GM12878 (cell line): ENCODE measurements at regions not wholly inside any gene's neighbourhood (a gene's known extent, or its start where the extent isn't known, plus 50 kb on each side); places are given as distances from the start of the nearest gene placed in this dataset.

Experiments used
- ATAC-seq: fragments of 200-7000 bp; cut with Tn5 transposase; 3 replicates; pipeline ENCODE4 v1.9.1; 2020; ENCODE audit warnings: mild to moderate bottlenecking, moderate library complexity
- BruUV-seq: library from RNA; stranded (reverse); fragments of 400-500 nt; replicated peaks from 2 replicates; lab custom pipeline; 2021; lab: Mats Ljungman, UMichigan
- CTCF ChIA-PET: fragments of 300-600 bp; sonication (Branson Sonifier 250); formaldehyde crosslinking; extraction: SDS; loops from one replicate; lab custom pipeline; 2021; ENCODE audit warnings: inconsistent platforms; lab: Yijun Ruan, JAX
- POLR2A ChIA-PET: fragments of 350-600 bp; formaldehyde crosslinking; extraction: SDS; loops from one replicate; lab custom pipeline; 2021; ENCODE audit warnings: inconsistent platforms; lab: Charles Lee
- RAD21 ChIA-PET: fragments of 300-600 bp; sonication (Branson Sonifier 250); formaldehyde crosslinking; loops from one replicate; lab custom pipeline; 2023; ENCODE audit warnings: antibody characterized with exemption; ENCODE audit not compliant: unreplicated experiment; lab: Charles Lee
- SMC1A ChIA-PET: fragments of 300-600 bp; sonication (Branson Sonifier 250); formaldehyde crosslinking; loops from one replicate; lab custom pipeline; 2023; ENCODE audit not compliant: unreplicated experiment, uncharacterized antibody; lab: Charles Lee
- DNase-seq: peaks from one replicate; pipeline ENCODE4 v3.0.0-alpha.2; 2011; ENCODE audit warnings: low read depth, low spot score
- FAIRE-seq: peaks from 3 replicates; lab custom pipeline; 2011; peaks lifted over from hg19 to GRCh38; lab: Jason Lieb, UNC
- H2AFZ ChIP-seq: 2 replicates; pipeline ENCODE4 v1.6.0; 2011; ENCODE audit warnings: low read depth, low read length, control low read depth; ENCODE audit not compliant: control insufficient read depth
- H3K27ac ChIP-seq: 2 replicates; pipeline ENCODE4 v1.5.1; 2011; ENCODE audit warnings: control low read depth; ENCODE audit not compliant: control insufficient read depth, insufficient read depth
- H3K27me3 ChIP-seq, 2 experiments: replicated peaks in 1 of 2; 2 replicates each; pipeline versions ENCODE4 v1.6.0 to v1.6.1; 2011; ENCODE audit warnings: low read length in 1 of 2; ENCODE audit not compliant: control insufficient read depth in 2 of 2, insufficient read depth in 2 of 2
- H3K36me3 ChIP-seq, 2 experiments: 2 replicates each; pipeline ENCODE4 v1.5.1; 2011; ENCODE audit warnings: low read length in 1 of 2; ENCODE audit not compliant: control insufficient read depth in 2 of 2, insufficient read depth in 2 of 2
- H3K4me1 ChIP-seq: 2 replicates; pipeline ENCODE4 v1.6.1; 2011; ENCODE audit warnings: mild to moderate bottlenecking, low read length, moderate library complexity, mixed read lengths; ENCODE audit not compliant: control insufficient read depth, insufficient read depth
- H3K4me2 ChIP-seq: 2 replicates; pipeline ENCODE4 v1.6.0; 2011; ENCODE audit warnings: control low read depth; ENCODE audit not compliant: control insufficient read depth, insufficient read depth
- H3K4me3 ChIP-seq: fragments of 200-600 bp; sonication (generic); 2 replicates; pipeline ENCODE4 v1.5.1; 2016
- H3K79me2 ChIP-seq: 2 replicates; pipeline ENCODE4 v1.6.0; 2011; ENCODE audit warnings: low read length; ENCODE audit not compliant: control insufficient read depth, insufficient read depth
- H3K9ac ChIP-seq: 2 replicates; pipeline ENCODE4 v1.8.0; 2011; ENCODE audit warnings: low read length, control low read depth, mixed read lengths; ENCODE audit not compliant: control insufficient read depth, insufficient read depth
- H3K9me3 ChIP-seq: replicated peaks from 3 replicates; pipeline ENCODE4 v1.5.1; 2011; ENCODE audit warnings: mild to moderate bottlenecking, low read length; ENCODE audit not compliant: control insufficient read depth, insufficient read depth
- H4K20me1 ChIP-seq: 2 replicates; pipeline ENCODE4 v1.6.0; 2011; ENCODE audit not compliant: control insufficient read depth, insufficient read depth
- E2F8 ChIP-seq: fragments of 450-650 bp; IDR thresholded peaks from 2 replicates; pipeline ENCODE4 v1.6.1; 2018; ENCODE audit warnings: mild to moderate bottlenecking, low read depth, moderate library complexity; ENCODE audit not compliant: partially characterized antibody
- EZH2 ChIP-seq: IDR thresholded peaks from 2 replicates; pipeline ENCODE4 v1.6.1; 2012; ENCODE audit warnings: low read depth, mild to moderate bottlenecking, control low read depth, inconsistent platforms, low read length, borderline replicate concordance; ENCODE audit not compliant: control insufficient read depth
- HSF1 ChIP-seq: fragments of 150-350 bp; IDR thresholded peaks from 2 replicates; pipeline ENCODE4 v1.6.1; 2014; ENCODE audit warnings: mild to moderate bottlenecking, low read depth, low read length
- IRF3 ChIP-seq: fragments of 450-650 bp; IDR thresholded peaks from 2 replicates; pipeline ENCODE4 v1.6.1; 2014; ENCODE audit warnings: mild to moderate bottlenecking
- JUNB ChIP-seq: IDR thresholded peaks from 2 replicates; pipeline ENCODE4 v1.6.1; 2016; ENCODE audit warnings: antibody characterized with exemption, mild to moderate bottlenecking
- LARP7 ChIP-seq: fragments of 450-650 bp; IDR thresholded peaks from 2 replicates; pipeline ENCODE4 v1.6.1; 2017; ENCODE audit warnings: mild to moderate bottlenecking
- MAX ChIP-seq: IDR thresholded peaks from 2 replicates; pipeline ENCODE4 v1.6.1; 2012; ENCODE audit warnings: low read depth, low read length, improper control_type of control experiment
- NR2C2 ChIP-seq: IDR thresholded peaks from 2 replicates; pipeline ENCODE4 v1.6.1; 2011; ENCODE audit warnings: borderline replicate concordance, low read depth; ENCODE audit not compliant: control insufficient read depth, insufficient read length
- POLR2A ChIP-seq: IDR thresholded peaks from 2 replicates; pipeline ENCODE4 v1.6.1; 2011; ENCODE audit warnings: low read depth, mild to moderate bottlenecking, low read length
- RB1 ChIP-seq: fragments of 450-650 bp; formaldehyde crosslinking; IDR thresholded peaks from 2 replicates; pipeline ENCODE4 v1.6.1; 2017; ENCODE audit warnings: mild to moderate bottlenecking, borderline replicate concordance
- SP1 ChIP-seq: IDR thresholded peaks from one replicate; pipeline ENCODE4 v1.6.1; 2011; ENCODE audit warnings: low read depth, low read length
- SRF ChIP-seq, 2 experiments: IDR thresholded peaks; 2 replicates each; pipeline ENCODE4 v1.6.1; 2011; ENCODE audit warnings: low read depth in 2 of 2, low read length in 2 of 2, mild to moderate bottlenecking in 1 of 2, moderate library complexity in 1 of 2
- TAF1 ChIP-seq: IDR thresholded peaks from 2 replicates; pipeline ENCODE4 v1.6.1; 2011; ENCODE audit warnings: mild to moderate bottlenecking, low read depth, low read length, borderline replicate concordance
- ZNF24 ChIP-seq: fragments of 450-650 bp; IDR thresholded peaks from 2 replicates; pipeline ENCODE4 v1.6.1; 2017; ENCODE audit warnings: antibody characterized with exemption, mild to moderate bottlenecking
- in situ Hi-C: fragments of 300-500 bp; cut with MboI; formaldehyde crosslinking; loops from 9 replicates; pipeline ENCODE4 v1.14.3; 2018; ENCODE audit warnings: mixed read lengths
- intact Hi-C: fragments of 100-400 bp; cut with micrococcal nuclease; formaldehyde crosslinking; loops from one replicate; pipeline ENCODE4 v1.14.2; 2022; ENCODE audit not compliant: unreplicated experiment

GRCh38 chr15:95511671-95512070, 818.8 kb upstream of the NR2F2 start:
- ChIA-PET POLR2A (interaction anchor here (0.6 to 0.7 kb wide), 2 partner anchors 31 to 111 kb away, joined by 3 read pairs; no protein-coding TSS in a partner anchor), CTCF (interaction anchor here (0.7 kb wide), 2 partner anchors 18 to 110 kb away, joined by 3 to 4 read pairs; no protein-coding TSS in a partner anchor), RAD21 (interaction anchor here (0.6 kb wide), 1 partner anchor 13 kb away, joined by 3 read pairs; no protein-coding TSS in a partner anchor), SMC1A (interaction anchor here (1.0 kb wide), 1 partner anchor 19 kb away, joined by 3 read pairs; no protein-coding TSS in a partner anchor)
- H3K9me3 ChIP-seq: no peaks in the 10 kb centered on the region; the same call in 2 of the 3 replicates
- no peak overlapping the region for H3K4me2 ChIP-seq
- H2AFZ ChIP-seq: no peak overlapping the region
- intact Hi-C loops: no loop called here
- H3K27ac ChIP-seq: no peak overlapping the region
- no peaks in the 10 kb centered on the region for H3K79me2 ChIP-seq
- H4K20me1 ChIP-seq: no peaks in the 10 kb centered on the region
- H3K4me1 ChIP-seq: no peaks in the 10 kb centered on the region
- no peak for ATAC-seq
- in situ Hi-C loops: no loop called here
- no peak overlapping the region for H3K9ac ChIP-seq
- no peak for DNase-seq
- no peak overlapping the region for H3K4me3 ChIP-seq
- BruUV-seq: no TSS peak
- peak; percentile 57 for FAIRE-seq
- TF ChIP-seq ZNF24 (no peak), IRF3 (no peak), RB1 (no peak), POLR2A (no peak), TAF1 (no peak), SP1 (no peak), SRF (IDR thresholded peaks at IDR 0.05; ENCODE audit: low read depth in 2 of 2, low read length in 2 of 2) (no peak), NR2C2 (no peak), EZH2 (no peak), LARP7 (no peak), MAX (no peak), HSF1 (no peak), JUNB (no peak), E2F8 (no peak)
- no peaks in the 10 kb centered on the region for H3K27me3 ChIP-seq
- H3K36me3 ChIP-seq: no peaks in the 10 kb centered on the region
